ENCODE measurements at regions not wholly inside any gene's neighbourhood (a gene's known extent, or its start where the extent isn't known, plus 50 kb on each side); places are given as distances from the start of the nearest gene placed in this dataset.

DNA sequence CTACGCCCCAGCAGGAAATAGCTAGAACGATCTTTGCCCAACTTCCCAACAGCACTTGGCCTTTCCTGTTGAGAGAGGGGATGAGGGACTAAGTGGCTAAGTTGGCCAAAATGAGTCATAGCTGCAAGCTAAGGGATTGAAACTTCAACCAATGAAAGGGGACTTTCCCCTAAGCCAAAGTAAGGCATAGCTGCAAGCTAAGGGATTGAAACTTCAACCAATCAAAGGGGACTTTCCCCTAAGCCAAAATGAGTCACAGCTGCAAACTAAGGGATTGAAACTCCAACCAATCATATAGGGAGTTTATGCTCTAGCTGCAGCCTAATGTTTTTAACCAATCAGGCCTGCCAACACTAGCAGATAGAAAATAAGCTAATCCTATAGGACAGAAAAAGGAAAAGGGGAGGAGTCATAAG, 100.5 kb upstream of the SSTR1 start:
- H3K9ac ChIP-seq (replicated peaks; ENCODE audit: extremely low read depth, insufficient read depth, low read length) = no peak overlapping the region
- ChIA-PET CTCF (no interaction called here), POLR2A (no interaction called here)
- no peaks in the 10 kb centered on the region for H4K20me1 ChIP-seq (replicated peaks; ENCODE audit: control insufficient read depth, extremely low read depth, insufficient read depth, low read length)
- no TSS peak for BruUV-seq (replicated peaks)
- intact Hi-C loops (cut with micrococcal nuclease) = no loop called here
- H2AFZ ChIP-seq (ENCODE audit: low read depth, low read length) = no peak overlapping the region
- no peak overlapping the region for H3K27ac ChIP-seq (ENCODE audit: insufficient read depth, low read depth, low read length)
- dilution Hi-C loops (cut with MboI; ENCODE audit: extremely low pct_ligation_motif_present, low sequenced_read_pairs) = no loop called here
- FAIRE-seq (no peak), DNase-seq (ENCODE audit: low read depth, low spot score) (no peak)
- H3K4me3 ChIP-seq (replicated peaks in 1 of 3; ENCODE audit: insufficient read depth in 1 of 3, low read depth in 1 of 3, low read length in 3 of 3) = no peak overlapping the region
- H3K79me2 ChIP-seq (ENCODE audit: control insufficient read depth, insufficient read depth, low read length) = no peaks in the 10 kb centered on the region
- H3K9me3 ChIP-seq (replicated peaks; ENCODE audit: control insufficient read depth, insufficient read depth, low read length) = no peaks in the 10 kb centered on the region
- H3K4me2 ChIP-seq (ENCODE audit: insufficient read depth, low read length) = no peak overlapping the region
- H3K36me3 ChIP-seq (ENCODE audit: control insufficient read depth in 2 of 2, extremely low read depth in 1 of 2, insufficient read depth in 2 of 2, low read length in 2 of 2) = no peaks in the 10 kb centered on the region
- no peaks in the 10 kb centered on the region for H3K9me1 ChIP-seq (replicated peaks; ENCODE audit: control insufficient read depth, extremely low read depth, insufficient read depth, low read length)
- H3K4me1 ChIP-seq (ENCODE audit: control insufficient read depth, extremely low read depth, insufficient read depth, low read length) = no peaks in the 10 kb centered on the region
- TF ChIP-seq FOS (IDR thresholded peaks at IDR 0.05; ENCODE audit: borderline replicate concordance, insufficient read depth, low read length) = no peak
- TF ChIP-seq JUN (IDR thresholded peaks at IDR 0.05; ENCODE audit: borderline replicate concordance, insufficient read depth, insufficient read length, low read depth) = no peak
- TF ChIP-seq EZH2 (IDR thresholded peaks at IDR 0.05; ENCODE audit: borderline replicate concordance, low read depth, low read length, severe bottlenecking) = no peak
- no peak for TF ChIP-seq GATA2 (IDR thresholded peaks at IDR 0.05; ENCODE audit: insufficient read depth, insufficient read length, low read depth, low read length)
- no peak for TF ChIP-seq MAX (IDR thresholded peaks at IDR 0.05; ENCODE audit: insufficient read depth, insufficient read length)
- no peak for TF ChIP-seq MYC (IDR thresholded peaks at IDR 0.05; ENCODE audit: low read depth, low read length)
- no peak for TF ChIP-seq CTCF (IDR thresholded peaks at IDR 0.05; ENCODE audit: extremely low read depth in 1 of 2, insufficient read depth in 1 of 2, low read depth in 1 of 2, low read length in 2 of 2)
- no peaks in the 10 kb centered on the region for H3K27me3 ChIP-seq (ENCODE audit: control insufficient read depth in 2 of 2, insufficient read depth in 2 of 2, low read length in 2 of 2)
